Keratinocyte (primary cell): ENCODE measurements at regions not wholly inside any gene's neighbourhood (a gene's known extent, or its start where the extent isn't known, plus 50 kb on each side); places are given as distances from the start of the nearest gene placed in this dataset.

Experiments used
- CTCF ChIP-seq, 3 experiments: IDR thresholded peaks in 1 of 3; conservative IDR thresholded peaks in 1 of 3; optimal IDR thresholded peaks in 1 of 3; 2 replicates in 2 of 3; 3 replicates in 1 of 3; pipeline versions ENCODE3 to v1.5.1; 2011; ENCODE audit warnings: low read length in 3 of 3, mild to moderate bottlenecking in 3 of 3, moderate library complexity in 2 of 3, control low read depth in 1 of 3, inconsistent platforms in 1 of 3; ENCODE audit not compliant: insufficient read depth in 2 of 3; ENCODE audit errors: extremely low read depth in 1 of 3
- EZH2 ChIP-seq: IDR thresholded peaks from one replicate; pipeline ENCODE4 v1.6.1; 2012; ENCODE audit warnings: inconsistent platforms, mild to moderate bottlenecking, low read length, moderate library complexity

GRCh38 chr11:22430639-22431038, 92.5 kb downstream of the SLC17A6 start:
- TF ChIP-seq CTCF (optimal IDR thresholded peaks at IDR 0.05 in 1 of 3, IDR thresholded peaks at IDR 0.05 in 1 of 3, conservative IDR thresholded peaks at IDR 0.05 in 1 of 3; ENCODE audit: extremely low read depth in 1 of 3, insufficient read depth in 2 of 3, low read length in 3 of 3), result no peak
- TF ChIP-seq EZH2, result no peak
